ENCODE measurements at regions not wholly inside any gene's neighbourhood (a gene's known extent, or its start where the extent isn't known, plus 50 kb on each side); places are given as distances from the start of the nearest gene placed in this dataset.

DNA sequence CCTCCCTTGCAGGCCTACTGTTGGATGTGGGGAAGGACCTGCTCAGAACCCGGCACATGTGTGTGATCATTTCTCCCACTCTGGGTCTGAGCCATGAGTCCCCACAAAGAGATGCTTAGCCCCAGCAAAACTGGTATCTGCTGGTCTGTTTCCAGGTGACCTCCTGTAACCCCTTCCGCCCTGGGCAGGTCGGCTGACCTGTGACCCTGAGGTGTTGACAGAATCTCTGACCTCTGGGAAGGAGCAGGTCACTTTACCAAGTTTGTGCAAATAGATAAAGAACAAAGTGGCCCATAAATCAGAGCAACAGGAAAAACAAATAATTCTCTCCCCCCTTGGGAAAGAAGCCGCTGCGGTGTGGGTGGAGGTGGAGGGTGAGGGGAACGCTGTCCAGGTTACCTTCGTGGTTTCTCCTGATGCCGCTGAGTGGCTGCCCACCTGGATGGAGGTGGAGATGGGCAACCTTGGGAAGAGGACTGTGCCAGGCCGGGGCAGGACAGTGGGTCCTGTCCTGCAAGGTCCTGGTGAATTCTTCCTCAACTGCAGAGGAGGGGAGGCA lies 174.0 kb upstream of the MYCN start:
- TF ChIP-seq POLR2A (IDR thresholded peaks at IDR 0.05) (no peak), POLR2AphosphoS5 (IDR thresholded peaks at IDR 0.05) (no peak), EP300 (IDR thresholded peaks at IDR 0.05) (no peak)
- TF ChIP-seq, protein P1, sequence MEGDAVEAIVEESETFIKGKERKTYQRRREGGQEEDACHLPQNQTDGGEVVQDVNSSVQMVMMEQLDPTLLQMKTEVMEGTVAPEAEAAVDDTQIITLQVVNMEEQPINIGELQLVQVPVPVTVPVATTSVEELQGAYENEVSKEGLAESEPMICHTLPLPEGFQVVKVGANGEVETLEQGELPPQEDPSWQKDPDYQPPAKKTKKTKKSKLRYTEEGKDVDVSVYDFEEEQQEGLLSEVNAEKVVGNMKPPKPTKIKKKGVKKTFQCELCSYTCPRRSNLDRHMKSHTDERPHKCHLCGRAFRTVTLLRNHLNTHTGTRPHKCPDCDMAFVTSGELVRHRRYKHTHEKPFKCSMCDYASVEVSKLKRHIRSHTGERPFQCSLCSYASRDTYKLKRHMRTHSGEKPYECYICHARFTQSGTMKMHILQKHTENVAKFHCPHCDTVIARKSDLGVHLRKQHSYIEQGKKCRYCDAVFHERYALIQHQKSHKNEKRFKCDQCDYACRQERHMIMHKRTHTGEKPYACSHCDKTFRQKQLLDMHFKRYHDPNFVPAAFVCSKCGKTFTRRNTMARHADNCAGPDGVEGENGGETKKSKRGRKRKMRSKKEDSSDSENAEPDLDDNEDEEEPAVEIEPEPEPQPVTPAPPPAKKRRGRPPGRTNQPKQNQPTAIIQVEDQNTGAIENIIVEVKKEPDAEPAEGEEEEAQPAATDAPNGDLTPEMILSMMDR (IDR thresholded peaks at IDR 0.05), result no peak
- Histone ChIP-seq H3K9me3 (no peaks in the 10 kb centered on the region), H3K4me3 (no peak overlapping the region), H3K36me3 (no peaks in the 10 kb centered on the region), H3K27ac (no peak overlapping the region), H3K27me3 (no peaks in the 10 kb centered on the region), H3K4me1 (no peaks in the 10 kb centered on the region)
- intact Hi-C loops (cut with DNase I; ENCODE audit: low total_unique reads), result no loop called here
- no peak for DNase-seq
- WGBS, 5 donors, result 25 to 72% (median 51%) methylated on average over 8 to 9 of the region's 9 CpGs

DNA sequence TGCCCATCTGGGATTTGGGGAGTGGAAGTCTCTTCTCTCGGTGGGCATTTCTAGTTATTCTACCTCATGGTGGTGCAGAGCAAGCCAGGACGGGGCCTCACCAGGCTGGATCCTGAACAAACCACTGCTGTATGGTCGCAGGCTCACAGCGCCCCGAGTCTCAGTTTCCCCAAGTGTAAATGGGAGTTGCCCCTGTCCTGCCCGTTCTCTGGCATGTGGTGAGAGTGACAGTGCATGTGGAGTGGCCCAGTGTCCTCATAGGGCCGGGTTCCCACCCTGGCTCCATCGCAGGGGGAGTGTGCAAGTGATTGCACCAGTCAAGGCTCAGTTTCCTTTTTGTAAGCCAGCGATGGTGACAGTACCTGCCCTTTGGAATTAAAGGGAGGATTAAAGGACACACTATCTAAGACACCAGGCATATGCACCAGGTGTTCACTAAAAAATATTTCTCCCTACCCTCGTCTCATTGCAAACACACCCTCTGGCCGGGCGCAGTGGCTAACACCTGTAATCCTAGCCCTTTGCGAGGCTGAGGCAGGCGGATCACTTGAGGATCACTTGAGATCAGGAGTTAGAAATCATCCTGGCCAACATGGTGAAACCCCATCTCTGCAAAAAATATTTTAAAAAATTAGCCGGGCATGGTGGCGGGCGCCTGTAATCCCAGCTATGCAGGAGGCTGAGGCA lies 173.3 kb upstream of the MYCN start:
- H3K4me3 ChIP-seq, result no peak overlapping the region
- intact Hi-C loops (cut with DNase I; ENCODE audit: low total_unique reads), result no loop called here
- TF ChIP-seq, protein P1 (IDR thresholded peaks at IDR 0.05), result no peak
- TF ChIP-seq EP300 (IDR thresholded peaks at IDR 0.05) (no peak), POLR2AphosphoS5 (IDR thresholded peaks at IDR 0.05) (no peak), POLR2A (IDR thresholded peaks at IDR 0.05) (no peak)
- H3K4me1 ChIP-seq, result no peaks in the 10 kb centered on the region
- no peaks in the 10 kb centered on the region for H3K9me3 ChIP-seq
- no peak overlapping the region for H3K27ac ChIP-seq
- WGBS, 5 donors, result 83 to 87% (median 84%) methylated on average over 17 of the region's 17 CpGs
- H3K36me3 ChIP-seq, result no peaks in the 10 kb centered on the region
- DNase-seq, result no peak
- H3K27me3 ChIP-seq, result no peaks in the 10 kb centered on the region

DNA sequence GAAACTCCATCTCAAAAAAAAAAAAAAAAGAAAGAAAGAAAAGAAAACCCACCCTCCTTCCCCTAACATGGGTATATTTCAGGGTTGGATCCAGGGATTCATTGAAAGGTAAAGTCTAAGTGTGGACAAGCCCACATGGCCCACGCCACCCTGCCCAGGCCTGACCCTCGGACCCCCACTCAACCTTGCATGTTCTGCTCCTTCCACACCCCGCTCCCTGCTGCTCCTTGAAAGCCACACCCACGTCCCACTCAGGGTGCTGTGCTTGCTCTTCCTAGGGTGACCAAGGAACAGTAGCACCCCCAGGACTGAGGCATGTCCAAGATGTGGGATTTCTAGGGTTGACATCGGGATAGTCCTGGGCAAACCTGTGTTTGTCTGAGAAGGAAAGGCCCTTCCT lies 172.7 kb upstream of the MYCN start:
- intact Hi-C loops (cut with DNase I; ENCODE audit: low total_unique reads), result no loop called here
- H3K4me1 ChIP-seq, result no peaks in the 10 kb centered on the region
- H3K27ac ChIP-seq, result no peak overlapping the region
- DNase-seq, result no peak
- H3K9me3 ChIP-seq, result no peaks in the 10 kb centered on the region
- H3K4me3 ChIP-seq, result no peak overlapping the region
- WGBS, 5 donors, result 61 to 83% (median 72%) methylated on average over 5 of the region's 5 CpGs
- H3K27me3 ChIP-seq, result no peaks in the 10 kb centered on the region
- TF ChIP-seq POLR2A (IDR thresholded peaks at IDR 0.05), result no peak
- TF ChIP-seq POLR2AphosphoS5 (IDR thresholded peaks at IDR 0.05), result no peak
- TF ChIP-seq EP300 (IDR thresholded peaks at IDR 0.05), result no peak
- TF ChIP-seq, protein P1 (IDR thresholded peaks at IDR 0.05), result no peak
- no peaks in the 10 kb centered on the region for H3K36me3 ChIP-seq

DNA sequence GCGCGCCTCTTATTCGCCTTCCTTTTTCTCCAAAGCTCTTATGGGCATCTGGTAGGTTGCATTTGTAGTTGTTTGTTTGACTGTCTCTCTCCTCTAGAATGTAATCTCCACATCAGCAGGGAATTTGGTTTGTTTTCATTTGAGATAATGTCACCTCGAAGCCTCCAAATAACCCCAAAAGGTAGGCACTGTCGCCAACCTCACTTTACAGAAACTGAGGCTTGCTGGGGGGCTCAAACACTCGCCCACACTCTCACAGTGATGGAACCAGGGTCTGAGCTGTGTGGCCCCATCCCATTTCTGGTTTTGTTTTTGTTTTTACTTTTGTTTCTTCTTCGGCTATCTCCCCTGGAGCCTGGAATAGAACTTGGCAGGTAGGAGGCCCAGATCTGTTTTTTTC lies 172.2 kb upstream of the MYCN start:
- H3K4me1 ChIP-seq, result no peaks in the 10 kb centered on the region
- no peak overlapping the region for H3K4me3 ChIP-seq
- no peaks in the 10 kb centered on the region for H3K27me3 ChIP-seq
- no peaks in the 10 kb centered on the region for H3K9me3 ChIP-seq
- no peak for DNase-seq
- no peak for TF ChIP-seq POLR2A (IDR thresholded peaks at IDR 0.05)
- TF ChIP-seq EP300 (IDR thresholded peaks at IDR 0.05), result no peak
- no peak for TF ChIP-seq POLR2AphosphoS5 (IDR thresholded peaks at IDR 0.05)
- TF ChIP-seq, protein P1 (IDR thresholded peaks at IDR 0.05), result no peak
- H3K27ac ChIP-seq, result no peak overlapping the region
- H3K36me3 ChIP-seq, result no peaks in the 10 kb centered on the region
- 78 to 86% (median 85%) methylated on average over 7 of the region's 7 CpGs for WGBS, 5 donors
- intact Hi-C loops (cut with DNase I; ENCODE audit: low total_unique reads), result no loop called here
